ENCODE measurements at regions not wholly inside any gene's neighbourhood (a gene's known extent, or its start where the extent isn't known, plus 50 kb on each side); places are given as distances from the start of the nearest gene placed in this dataset.

DNA sequence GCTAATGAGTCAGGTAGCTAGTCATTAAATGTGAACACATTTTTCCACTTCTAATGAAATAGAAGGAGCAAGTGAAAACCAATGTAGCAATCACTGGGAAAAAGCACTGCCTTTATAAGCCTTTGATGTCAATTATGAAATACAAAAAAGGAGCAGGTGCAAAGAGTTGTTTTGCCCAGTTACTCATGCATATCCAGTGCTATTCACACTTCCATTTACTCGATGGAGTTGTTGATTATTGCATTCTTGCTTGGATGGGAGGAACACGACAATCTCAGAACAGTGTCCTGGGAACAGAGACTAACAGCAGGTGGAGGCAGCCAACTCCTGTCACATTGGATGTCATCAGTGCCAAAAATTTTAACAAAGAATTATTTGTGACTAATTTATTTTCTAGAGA lies 372.5 kb downstream of the CBLN2 start:
- TF ChIP-seq JUN (CRISPR knock-in tag; IDR thresholded peaks at IDR 0.05) = no peak
- no peak for TF ChIP-seq ZNF396 (CRISPR knock-in tag; IDR thresholded peaks at IDR 0.05; ENCODE audit: borderline replicate concordance)
- TF ChIP-seq, protein P1, sequence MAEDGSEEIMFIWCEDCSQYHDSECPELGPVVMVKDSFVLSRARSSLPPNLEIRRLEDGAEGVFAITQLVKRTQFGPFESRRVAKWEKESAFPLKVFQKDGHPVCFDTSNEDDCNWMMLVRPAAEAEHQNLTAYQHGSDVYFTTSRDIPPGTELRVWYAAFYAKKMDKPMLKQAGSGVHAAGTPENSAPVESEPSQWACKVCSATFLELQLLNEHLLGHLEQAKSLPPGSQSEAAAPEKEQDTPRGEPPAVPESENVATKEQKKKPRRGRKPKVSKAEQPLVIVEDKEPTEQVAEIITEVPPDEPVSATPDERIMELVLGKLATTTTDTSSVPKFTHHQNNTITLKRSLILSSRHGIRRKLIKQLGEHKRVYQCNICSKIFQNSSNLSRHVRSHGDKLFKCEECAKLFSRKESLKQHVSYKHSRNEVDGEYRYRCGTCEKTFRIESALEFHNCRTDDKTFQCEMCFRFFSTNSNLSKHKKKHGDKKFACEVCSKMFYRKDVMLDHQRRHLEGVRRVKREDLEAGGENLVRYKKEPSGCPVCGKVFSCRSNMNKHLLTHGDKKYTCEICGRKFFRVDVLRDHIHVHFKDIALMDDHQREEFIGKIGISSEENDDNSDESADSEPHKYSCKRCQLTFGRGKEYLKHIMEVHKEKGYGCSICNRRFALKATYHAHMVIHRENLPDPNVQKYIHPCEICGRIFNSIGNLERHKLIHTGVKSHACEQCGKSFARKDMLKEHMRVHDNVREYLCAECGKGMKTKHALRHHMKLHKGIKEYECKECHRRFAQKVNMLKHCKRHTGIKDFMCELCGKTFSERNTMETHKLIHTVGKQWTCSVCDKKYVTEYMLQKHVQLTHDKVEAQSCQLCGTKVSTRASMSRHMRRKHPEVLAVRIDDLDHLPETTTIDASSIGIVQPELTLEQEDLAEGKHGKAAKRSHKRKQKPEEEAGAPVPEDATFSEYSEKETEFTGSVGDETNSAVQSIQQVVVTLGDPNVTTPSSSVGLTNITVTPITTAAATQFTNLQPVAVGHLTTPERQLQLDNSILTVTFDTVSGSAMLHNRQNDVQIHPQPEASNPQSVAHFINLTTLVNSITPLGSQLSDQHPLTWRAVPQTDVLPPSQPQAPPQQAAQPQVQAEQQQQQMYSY (CRISPR knock-in tag; IDR thresholded peaks at IDR 0.05) = no peak
